ENCODE measurements at regions not wholly inside any gene's neighbourhood (a gene's known extent, or its start where the extent isn't known, plus 50 kb on each side); places are given as distances from the start of the nearest gene placed in this dataset.

DNA sequence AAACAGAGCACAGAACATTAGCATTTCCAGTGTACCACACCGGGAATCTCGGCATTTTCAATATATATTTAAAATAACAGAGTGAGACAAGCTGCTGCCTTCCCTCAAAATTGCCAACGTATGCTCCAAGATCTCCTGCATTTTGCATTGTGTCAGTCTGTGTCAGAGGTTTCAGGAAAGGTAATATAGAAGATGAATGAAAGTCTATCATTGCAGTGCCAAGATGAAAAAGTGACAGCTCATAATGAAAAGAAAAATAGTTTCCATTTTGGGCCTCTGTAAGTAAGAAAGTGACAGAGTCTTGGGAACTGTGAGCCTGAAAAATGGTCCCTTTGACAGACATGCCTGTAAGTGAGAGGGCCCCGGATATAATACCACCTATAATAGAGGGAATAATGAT, 297.8 kb upstream of the PIK3C3 start:
- no peak for TF ChIP-seq EP300 (IDR thresholded peaks at IDR 0.05)
- TF ChIP-seq POLR2A (IDR thresholded peaks at IDR 0.05): no peak
- TF ChIP-seq, protein P1, sequence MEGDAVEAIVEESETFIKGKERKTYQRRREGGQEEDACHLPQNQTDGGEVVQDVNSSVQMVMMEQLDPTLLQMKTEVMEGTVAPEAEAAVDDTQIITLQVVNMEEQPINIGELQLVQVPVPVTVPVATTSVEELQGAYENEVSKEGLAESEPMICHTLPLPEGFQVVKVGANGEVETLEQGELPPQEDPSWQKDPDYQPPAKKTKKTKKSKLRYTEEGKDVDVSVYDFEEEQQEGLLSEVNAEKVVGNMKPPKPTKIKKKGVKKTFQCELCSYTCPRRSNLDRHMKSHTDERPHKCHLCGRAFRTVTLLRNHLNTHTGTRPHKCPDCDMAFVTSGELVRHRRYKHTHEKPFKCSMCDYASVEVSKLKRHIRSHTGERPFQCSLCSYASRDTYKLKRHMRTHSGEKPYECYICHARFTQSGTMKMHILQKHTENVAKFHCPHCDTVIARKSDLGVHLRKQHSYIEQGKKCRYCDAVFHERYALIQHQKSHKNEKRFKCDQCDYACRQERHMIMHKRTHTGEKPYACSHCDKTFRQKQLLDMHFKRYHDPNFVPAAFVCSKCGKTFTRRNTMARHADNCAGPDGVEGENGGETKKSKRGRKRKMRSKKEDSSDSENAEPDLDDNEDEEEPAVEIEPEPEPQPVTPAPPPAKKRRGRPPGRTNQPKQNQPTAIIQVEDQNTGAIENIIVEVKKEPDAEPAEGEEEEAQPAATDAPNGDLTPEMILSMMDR (IDR thresholded peaks at IDR 0.05): no peak
- TF ChIP-seq POLR2AphosphoS5 (IDR thresholded peaks at IDR 0.05): no peak
